ENCODE measurements at regions not wholly inside any gene's neighbourhood (a gene's known extent, or its start where the extent isn't known, plus 50 kb on each side); places are given as distances from the start of the nearest gene placed in this dataset.
"Not testable (repeated sequence)": the region's sequence is repeated elsewhere in the genome, so short reads cannot be mapped to it uniquely, and the experiment has no call there.

- not testable (repeated sequence) for DNase-seq (ENCODE audit: low spot score)
Measured at GRCh38 chr6:120930500-120930899, 403.8 kb downstream of the TBC1D32 start.

- no peak for DNase-seq (ENCODE audit: low spot score)
Measured at GRCh38 chr6:120924214-120924613, 410.1 kb downstream of the TBC1D32 start.

GRCh38 chr6:120918137-120918536, 416.1 kb downstream of the TBC1D32 start:
- DNase-seq (ENCODE audit: low spot score): no peak

DNA sequence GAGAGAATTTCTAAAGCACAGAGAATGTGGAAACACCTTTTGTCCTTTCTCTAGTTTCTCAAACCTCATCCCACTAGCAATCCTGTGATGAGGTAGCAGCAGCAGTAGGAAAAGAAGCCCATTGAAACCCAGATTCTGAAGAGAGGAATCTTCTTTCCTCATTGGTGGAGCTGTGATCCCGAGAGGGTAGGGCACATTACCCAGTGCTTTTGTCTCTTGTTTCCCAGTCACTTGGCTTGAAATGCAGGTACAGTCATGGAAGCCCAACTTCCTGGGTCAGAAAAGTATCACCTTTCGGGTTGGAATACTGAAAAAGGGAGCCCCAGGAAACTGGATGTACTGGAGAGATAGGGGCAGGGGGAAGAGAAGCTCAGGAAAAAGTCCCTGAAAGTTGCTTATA, 417.4 kb downstream of the TBC1D32 start:
- no peak for DNase-seq (ENCODE audit: low spot score)

DNA sequence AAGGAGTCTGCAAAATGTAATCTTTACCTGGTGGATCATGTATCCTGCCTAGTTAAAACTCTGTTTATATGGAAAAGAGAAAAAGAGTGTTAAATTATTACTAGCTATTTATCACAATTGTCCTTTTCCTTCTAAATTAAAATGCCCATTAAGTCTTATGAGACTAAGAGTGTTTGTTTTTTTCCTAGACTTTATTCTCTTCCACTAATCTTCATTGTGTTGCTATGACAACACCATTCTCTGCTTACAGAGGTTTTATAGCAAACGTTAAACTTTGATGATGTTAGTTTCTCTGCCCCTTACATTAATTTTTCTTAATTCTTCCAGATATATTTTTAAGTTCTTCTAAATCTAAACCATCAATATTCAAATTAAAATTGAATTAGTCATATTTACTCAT, 420.8 kb downstream of the TBC1D32 start:
- DNase-seq (ENCODE audit: low spot score): no peak

GRCh38 chr6:120908767-120909166, 425.5 kb downstream of the TBC1D32 start:
- DNase-seq (ENCODE audit: low spot score): no peak

- no peak for DNase-seq (ENCODE audit: low spot score)
Measured at GRCh38 chr6:120903836-120904235, 430.4 kb downstream of the TBC1D32 start.

DNA sequence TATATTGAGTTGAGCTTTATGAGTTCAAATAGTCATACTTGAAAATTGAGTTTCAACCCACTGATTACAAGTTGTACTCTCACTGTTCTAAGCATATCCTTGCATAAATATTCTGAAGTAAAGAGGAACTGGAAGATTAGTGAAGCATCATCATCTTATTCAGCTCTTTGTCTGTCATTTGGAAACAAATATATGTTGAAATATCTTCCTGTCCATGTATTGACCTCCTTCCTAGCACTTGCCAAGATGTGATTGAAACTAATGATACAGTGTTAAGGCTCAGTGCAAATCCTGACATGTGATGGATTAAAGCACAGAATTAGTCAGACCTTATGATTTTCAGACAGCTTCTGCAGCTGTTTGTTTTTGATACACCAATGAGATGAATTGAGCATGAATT, 434.3 kb downstream of the TBC1D32 start:
- no peak for DNase-seq (ENCODE audit: low spot score)

- DNase-seq (ENCODE audit: low spot score): no peak
Measured at GRCh38 chr6:120894077-120894476, 440.2 kb downstream of the TBC1D32 start.

DNA sequence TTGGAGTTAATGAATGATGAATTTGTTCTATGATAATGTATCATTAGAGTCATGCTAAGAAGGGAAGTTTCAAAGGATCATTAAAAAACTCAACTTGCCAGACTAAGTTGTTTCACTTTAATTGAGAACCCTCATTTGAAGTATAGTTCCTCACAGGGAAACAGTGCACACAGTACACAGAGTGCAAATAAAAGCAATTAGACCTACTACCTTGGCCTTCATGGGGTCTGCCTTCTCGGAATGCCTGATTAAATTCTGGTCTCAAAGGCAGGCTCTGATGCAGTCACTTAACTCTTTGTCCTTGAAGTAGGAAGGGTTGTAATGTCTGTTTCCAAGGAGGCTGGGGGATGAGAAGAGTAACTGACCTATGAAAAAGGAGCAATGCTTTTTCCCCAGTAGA, 457.3 kb downstream of the TBC1D32 start:
- no peak for DNase-seq (ENCODE audit: low spot score)

- DNase-seq (ENCODE audit: low spot score): no peak
Measured at GRCh38 chr6:120876424-120876823, 457.9 kb downstream of the TBC1D32 start.

- no peak for DNase-seq (ENCODE audit: low spot score)
Measured at GRCh38 chr6:120875900-120876299, 458.4 kb downstream of the TBC1D32 start.

- no peak for DNase-seq (ENCODE audit: low spot score)
Measured at GRCh38 chr6:120874422-120874821, 459.9 kb downstream of the TBC1D32 start.

DNA sequence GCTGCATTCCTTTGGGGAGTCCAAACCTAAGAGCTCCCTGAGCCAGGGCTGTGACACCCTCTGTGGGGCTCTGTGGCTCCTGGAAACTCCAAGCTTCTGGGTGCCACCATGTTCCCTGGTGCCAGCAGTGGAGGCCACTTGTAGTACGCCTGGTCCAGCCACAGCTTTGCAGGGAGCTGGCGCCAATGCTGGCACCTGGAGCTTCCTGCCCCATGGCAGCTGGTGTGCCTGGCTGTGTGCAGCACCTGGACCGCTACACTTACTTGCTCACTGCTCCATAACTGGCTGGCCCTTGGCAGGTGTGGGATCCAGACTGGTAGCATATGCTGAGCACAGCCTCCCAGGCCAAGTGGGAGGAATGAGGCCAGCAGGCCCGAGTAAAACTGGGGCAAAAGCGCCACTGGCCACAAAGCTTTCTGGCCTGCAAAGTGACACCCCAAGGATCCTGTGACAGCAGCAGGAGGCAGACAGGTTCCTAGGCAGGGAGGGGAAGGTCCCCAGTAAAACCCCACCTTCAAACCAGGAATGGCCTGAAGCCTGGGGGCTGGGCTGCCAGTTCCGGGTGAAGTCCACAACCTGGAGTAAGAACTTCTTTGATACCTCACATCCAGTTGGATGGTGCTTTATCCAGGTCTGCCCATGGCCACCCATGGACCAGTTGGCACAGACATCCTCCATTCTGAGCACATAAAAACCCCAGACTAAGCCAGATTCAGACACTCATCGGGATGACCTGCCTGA, 461.0 kb downstream of the TBC1D32 start:
- DNase-seq (ENCODE audit: low spot score): no peak

- no peak for DNase-seq (ENCODE audit: low spot score)
Measured at GRCh38 chr6:120872262-120872578, 462.1 kb downstream of the TBC1D32 start.

GRCh38 chr6:120871416-120872261, 462.6 kb downstream of the TBC1D32 start:
- DNase-seq (ENCODE audit: low spot score): no peak

GRCh38 chr6:120869397-120869796, 464.9 kb downstream of the TBC1D32 start:
- DNase-seq (ENCODE audit: low spot score): no peak

DNA sequence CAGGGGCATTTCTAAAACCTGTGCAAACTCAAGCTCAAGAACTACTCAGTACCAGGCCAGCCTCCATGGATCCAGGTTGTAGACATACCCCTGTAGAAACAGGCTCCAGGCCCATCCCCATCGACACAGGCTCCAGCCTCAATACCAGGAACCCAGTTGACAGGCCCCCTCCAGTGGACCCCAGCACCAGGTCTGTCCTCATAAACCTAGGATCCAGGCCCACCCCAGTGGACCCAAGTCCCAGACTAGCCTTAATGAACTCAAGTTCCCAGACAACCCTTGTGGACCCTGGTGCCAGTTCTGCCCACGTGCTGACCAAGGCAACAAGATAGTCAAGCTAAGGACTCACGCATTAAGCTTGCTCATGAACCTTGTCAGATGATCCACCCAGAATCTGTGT, 476.9 kb downstream of the TBC1D32 start:
- DNase-seq (ENCODE audit: low spot score): no peak

GRCh38 chr6:120854583-120854982, 479.7 kb downstream of the TBC1D32 start:
- no peak for DNase-seq (ENCODE audit: low spot score)

DNA sequence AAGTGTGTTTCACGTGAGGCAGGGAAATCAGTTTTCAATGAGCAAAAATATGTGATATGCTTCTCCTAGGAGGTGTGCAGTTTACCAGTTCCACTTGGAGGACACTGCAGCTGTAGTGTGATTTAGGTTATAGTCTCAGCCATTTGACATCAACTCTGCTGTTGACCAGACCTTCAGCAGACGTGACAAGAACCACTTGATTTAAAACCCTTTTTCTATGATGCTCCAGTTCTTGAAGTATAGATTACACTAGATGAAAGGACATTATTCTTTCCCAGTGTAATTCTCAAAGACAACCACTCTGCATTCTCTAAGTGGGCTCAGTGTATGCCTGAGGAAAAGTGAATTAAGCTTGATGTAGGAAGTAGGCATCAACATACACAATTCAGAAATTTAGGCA, 480.8 kb downstream of the TBC1D32 start:
- DNase-seq (ENCODE audit: low spot score): no peak

DNA sequence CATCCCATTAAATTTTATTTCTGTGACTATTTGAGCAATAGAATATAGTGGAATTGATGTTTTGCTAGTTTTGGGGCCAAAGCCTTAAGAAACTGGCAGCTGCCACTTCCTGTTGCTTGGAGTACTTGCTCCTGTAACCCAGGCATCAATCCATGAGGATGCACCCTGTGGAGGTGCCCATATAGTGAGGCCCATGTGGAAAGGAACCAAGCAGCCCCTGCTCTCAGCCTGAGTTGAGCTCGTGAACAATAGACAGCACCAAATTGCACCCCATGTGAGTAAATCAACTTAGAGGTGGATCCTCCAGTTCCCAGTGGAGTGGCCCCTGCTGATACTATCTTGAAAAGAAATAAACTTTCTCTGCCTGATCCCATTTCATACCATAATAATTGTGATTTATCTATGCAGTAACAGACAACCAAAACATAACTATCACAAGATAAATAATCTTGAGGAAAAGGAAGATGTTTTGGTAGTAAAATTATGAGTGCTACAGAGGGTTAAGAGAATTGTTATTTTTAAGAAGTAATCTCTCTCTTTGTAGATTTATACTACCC, 481.9 kb downstream of the TBC1D32 start:
- DNase-seq (ENCODE audit: low spot score): no peak

- DNase-seq (ENCODE audit: low spot score): no peak
Measured at GRCh38 chr6:120826253-120826652, 508.0 kb downstream of the TBC1D32 start.

DNA sequence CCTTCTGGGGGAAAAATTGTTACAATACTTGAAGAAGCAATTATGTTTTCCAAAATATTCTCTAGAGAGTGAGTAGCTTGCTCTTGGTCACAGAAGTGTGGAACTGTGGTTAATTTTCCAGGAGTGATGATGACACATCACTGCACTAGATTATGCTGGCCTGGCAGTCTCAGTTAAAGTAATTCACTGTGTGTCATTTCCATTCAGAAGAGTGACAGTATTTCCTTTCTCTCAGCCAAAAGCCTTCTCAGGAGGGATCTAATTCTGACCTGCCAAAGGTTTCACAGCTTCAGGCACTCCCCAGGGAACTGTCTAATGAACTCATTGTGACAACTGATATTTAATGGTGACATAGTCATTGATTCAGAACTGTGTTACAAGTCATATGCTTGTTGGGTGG, 517.5 kb downstream of the TBC1D32 start:
- DNase-seq (ENCODE audit: low spot score): no peak

All from hematopoietic multipotent progenitor cell treated with erythropoietin and hydrocortisone succinate and interleukin-3 and kit ligand, for 17 days (in vitro differentiated cells).